ENCODE measurements at regions not wholly inside any gene's neighbourhood (a gene's known extent, or its start where the extent isn't known, plus 50 kb on each side); places are given as distances from the start of the nearest gene placed in this dataset.

- Histone ChIP-seq H3K27me3 (ENCODE audit: control insufficient read depth, insufficient read depth, low read length) (no peaks in the 10 kb centered on the region), H3K27ac (ENCODE audit: low read depth in 2 of 2, low read length in 2 of 2) (peak overlapping the region in 1 of 2 donors; percentile 16), H3K36me3 (ENCODE audit: control insufficient read depth in 2 of 3, insufficient read depth in 3 of 3, low read length in 3 of 3) (no peaks in the 10 kb centered on the region), H3K4me1 (ENCODE audit: control insufficient read depth in 2 of 3, insufficient read depth in 2 of 3, low read depth in 1 of 3, low read length in 3 of 3) (peaks cover 3 to 22% (median 3%) of the 10 kb centered on the region in 3 donors), H3K9me3 (ENCODE audit: control insufficient read depth in 2 of 3, insufficient read depth in 1 of 3, low read length in 3 of 3) (no peaks in the 10 kb centered on the region), H3K9ac (ENCODE audit: low read length in 3 of 3) (no peak overlapping the region), H3K4me3 (ENCODE audit: low read length in 3 of 3) (no peak overlapping the region)
- intact Hi-C loops (cut with DNase I): no loop called here
- FAIRE-seq: no peak
- no peak for TF ChIP-seq CTCF (IDR thresholded peaks at IDR 0.05; ENCODE audit: borderline replicate concordance, extremely low read depth, insufficient read depth)
- DNase-seq: no peak
Measured at GRCh38 chr1:168918860-168919741, 187.4 kb upstream of the ATP1B1 start.

- no peak overlapping the region for H3K9ac ChIP-seq (ENCODE audit: low read length in 3 of 3)
- TF ChIP-seq CTCF (IDR thresholded peaks at IDR 0.05; ENCODE audit: borderline replicate concordance, extremely low read depth, insufficient read depth): no peak
- H3K27ac ChIP-seq (ENCODE audit: low read depth in 2 of 2, low read length in 2 of 2): peak overlapping the region; percentile 59 to 78
- DNase-seq (peak in 1 of 5 donors; percentile 76), FAIRE-seq (peak; percentile 11)
- no peaks in the 10 kb centered on the region for H3K9me3 ChIP-seq (ENCODE audit: control insufficient read depth in 2 of 3, insufficient read depth in 1 of 3, low read length in 3 of 3)
- peaks cover 3 to 22% (median 3%) of the 10 kb centered on the region in 3 donors for H3K4me1 ChIP-seq (ENCODE audit: control insufficient read depth in 2 of 3, insufficient read depth in 2 of 3, low read depth in 1 of 3, low read length in 3 of 3)
- intact Hi-C loops (cut with DNase I): no loop called here
- no peaks in the 10 kb centered on the region for H3K27me3 ChIP-seq (ENCODE audit: control insufficient read depth, insufficient read depth, low read length)
- no peaks in the 10 kb centered on the region for H3K36me3 ChIP-seq (ENCODE audit: control insufficient read depth in 2 of 3, insufficient read depth in 3 of 3, low read length in 3 of 3)
- no peak overlapping the region for H3K4me3 ChIP-seq (ENCODE audit: low read length in 3 of 3)
Measured at GRCh38 chr1:168920456-168921094, 185.9 kb upstream of the ATP1B1 start.

- H3K27ac ChIP-seq (ENCODE audit: low read depth in 2 of 2, low read length in 2 of 2): peak overlapping the region; percentile 45 to 78
- H3K27me3 ChIP-seq (ENCODE audit: control insufficient read depth, insufficient read depth, low read length): no peaks in the 10 kb centered on the region
- intact Hi-C loops (cut with DNase I): no loop called here
- no peak for DNase-seq
- peaks cover 3 to 22% (median 3%) of the 10 kb centered on the region in 3 donors for H3K4me1 ChIP-seq (ENCODE audit: control insufficient read depth in 2 of 3, insufficient read depth in 2 of 3, low read depth in 1 of 3, low read length in 3 of 3)
- FAIRE-seq: no peak
- TF ChIP-seq CTCF (IDR thresholded peaks at IDR 0.05; ENCODE audit: borderline replicate concordance, extremely low read depth, insufficient read depth): no peak
- H3K9me3 ChIP-seq (ENCODE audit: control insufficient read depth in 2 of 3, insufficient read depth in 1 of 3, low read length in 3 of 3): no peaks in the 10 kb centered on the region
- no peak overlapping the region for H3K9ac ChIP-seq (ENCODE audit: low read length in 3 of 3)
- H3K36me3 ChIP-seq (ENCODE audit: control insufficient read depth in 2 of 3, insufficient read depth in 3 of 3, low read length in 3 of 3): no peaks in the 10 kb centered on the region
- peak overlapping the region in 1 of 3 donors; percentile 17 for H3K4me3 ChIP-seq (ENCODE audit: low read length in 3 of 3)
Measured at GRCh38 chr1:168921629-168922028, 184.9 kb upstream of the ATP1B1 start.

All from kidney (tissue), 13 donors.